B cell (primary cell): ENCODE measurements at regions not wholly inside any gene's neighbourhood (a gene's known extent, or its start where the extent isn't known, plus 50 kb on each side); places are given as distances from the start of the nearest gene placed in this dataset.

Source experiments
- ATAC-seq: fragments of 200-7000 bp; cut with Tn5 transposase; one replicate; pipeline ENCODE4 v1.10.0; 2021; ENCODE audit warnings: low read depth, mild to moderate bottlenecking, moderate number of reproducible peaks, moderate library complexity
- CTCF ChIA-PET: fragments of 350-600 bp; sonication (Branson Sonifier 250); formaldehyde crosslinking; loops from one replicate; lab custom pipeline; 2021; ENCODE audit warnings: antibody characterized with exemption, inconsistent platforms; lab: Charles Lee
- POLR2A ChIA-PET: fragments of 350-600 bp; sonication (Branson Sonifier 250); formaldehyde crosslinking; loops from one replicate; lab custom pipeline; 2021; ENCODE audit warnings: antibody characterized with exemption; lab: Charles Lee
- DNase-seq: peaks from one replicate; pipeline ENCODE4 v3.0.0; 2013
- H2AFZ ChIP-seq: 2 replicates; pipeline ENCODE4 v1.6.1; 2012; ENCODE audit warnings: mild to moderate bottlenecking, low read depth, low read length; ENCODE audit not compliant: insufficient read depth, poor library complexity, severe bottlenecking
- H3K27ac ChIP-seq, 2 donors: 1 replicate in 1 of 2; 2 replicates in 1 of 2; pipeline ENCODE4 v1.5.1; 2012 to 2013; ENCODE audit warnings: low read length in 2 of 2, mild to moderate bottlenecking in 2 of 2, moderate library complexity in 1 of 2
- H3K27me3 ChIP-seq, 4 experiments: fragments of 200-600 bp in 1 of 4; sonication (generic) in 1 of 4; replicated peaks in 1 of 4; 1 replicate in 2 of 4; 2 replicates in 2 of 4; pipeline versions ENCODE4 v1.6.1 to v1.7.0; 2013 to 2016; ENCODE audit warnings: low read length in 3 of 4, mild to moderate bottlenecking in 2 of 4, mixed read lengths in 1 of 4, moderate library complexity in 1 of 4; ENCODE audit not compliant: insufficient read depth in 4 of 4, control insufficient read depth in 3 of 4; ENCODE audit errors: control extremely low read depth in 1 of 4
- H3K36me3 ChIP-seq, 2 experiments: replicated peaks in 1 of 2; 1 replicate in 1 of 2; 2 replicates in 1 of 2; pipeline versions ENCODE4 v1.6.1 to v1.7.1; 2013; ENCODE audit warnings: low read length in 1 of 2; ENCODE audit not compliant: insufficient read depth in 2 of 2, control insufficient read depth in 1 of 2; ENCODE audit errors: control extremely low read depth in 1 of 2, extremely low read depth in 1 of 2
- H3K4me1 ChIP-seq, 2 donors: fragments of 200-600 bp in 1 of 2; sonication (generic) in 1 of 2; 1 replicate in 1 of 2; 2 replicates in 1 of 2; pipeline versions ENCODE4 v1.5.1 to v1.6.1; 2013 to 2017; ENCODE audit warnings: low read length in 2 of 2; ENCODE audit not compliant: control insufficient read depth in 2 of 2, insufficient read depth in 2 of 2
- H3K4me2 ChIP-seq: replicated peaks from 2 replicates; pipeline ENCODE3; 2012; ENCODE audit warnings: mild to moderate bottlenecking, low read depth, low read length; ENCODE audit not compliant: poor library complexity, severe bottlenecking
- H3K4me3 ChIP-seq, 5 experiments: fragments of 200-600 bp in 1 of 5; sonication (generic) in 1 of 5; 1 replicate in 3 of 5; 2 replicates in 2 of 5; pipeline versions ENCODE4 v1.5.1 to v1.7.0; 2011 to 2016; ENCODE audit warnings: low read length in 4 of 5, mild to moderate bottlenecking in 4 of 5, low read depth in 2 of 5, control low read depth in 1 of 5, moderate library complexity in 1 of 5; ENCODE audit not compliant: insufficient read depth in 1 of 5; ENCODE audit errors: control extremely low read depth in 1 of 5, extremely low read depth in 1 of 5
- H3K79me2 ChIP-seq: fragments of 200-600 bp; sonication (generic); one replicate; pipeline ENCODE4 v1.6.0; 2016; ENCODE audit warnings: low read length; ENCODE audit not compliant: control insufficient read depth, insufficient read depth
- H3K9ac ChIP-seq: fragments of 200-600 bp; sonication (generic); 2 replicates; pipeline ENCODE4 v1.6.1; 2017; ENCODE audit warnings: mild to moderate bottlenecking, low read length, moderate library complexity
- H3K9me3 ChIP-seq, 3 donors: one replicate each; pipeline versions ENCODE4 v1.6.1 to v1.7.1; 2013; ENCODE audit warnings: low read length in 2 of 3; ENCODE audit not compliant: control insufficient read depth in 2 of 3, insufficient read depth in 1 of 3; ENCODE audit errors: control extremely low read depth in 1 of 3
- H4K20me1 ChIP-seq: 2 replicates; pipeline ENCODE4 v1.6.0; 2012; ENCODE audit warnings: mild to moderate bottlenecking, low read length; ENCODE audit not compliant: insufficient read depth, control insufficient read depth, poor library complexity, severe bottlenecking
- H3K27ac Mint-ChIP-seq: one replicate; pipeline ENCODE4 v1.8.0; 2021; ENCODE audit warnings: mixed read lengths
- H3K27me3 Mint-ChIP-seq: one replicate; pipeline ENCODE4 v1.8.0; 2021; ENCODE audit warnings: mixed read lengths
- H3K4me1 Mint-ChIP-seq: one replicate; pipeline ENCODE4 v1.8.0; 2021; ENCODE audit warnings: mixed read lengths
- H3K4me3 Mint-ChIP-seq: one replicate; pipeline ENCODE4 v1.8.0; 2021; ENCODE audit warnings: mixed read lengths
- H3K9me3 Mint-ChIP-seq: one replicate; pipeline ENCODE4 v1.8.0; 2022; ENCODE audit warnings: mixed read lengths; ENCODE audit not compliant: insufficient read depth
- CTCF ChIP-seq: fragments of 200-600 bp; IDR thresholded peaks from one replicate; pipeline ENCODE4 v1.8.0; 2022; ENCODE audit warnings: antibody characterized with exemption, mild to moderate bottlenecking
- EZH2 ChIP-seq: IDR thresholded peaks from 2 replicates; pipeline ENCODE4 v1.6.1; 2012; ENCODE audit warnings: borderline replicate concordance, low read depth, mild to moderate bottlenecking, moderate library complexity, low read length; ENCODE audit not compliant: insufficient read depth, poor library complexity, severe bottlenecking
- WGBS: methylation state at CpG from one replicate; pipeline ENCODE4 v1.1.5; 2013; ENCODE audit warnings: missing lambda C conversion rate; ENCODE audit not compliant: insufficient coverage; 5-methylcytosine and 5-hydroxymethylcytosine counted together
- intact Hi-C: fragments of 100-400 bp; cut with micrococcal nuclease; formaldehyde crosslinking; loops from one replicate; pipeline ENCODE4 v1.10.0; 2022

GRCh38 chr5:14075937-14076336, 67.2 kb upstream of the TRIO start:
- intact Hi-C loops, result no loop called here
- no peak overlapping the region for H3K4me3 ChIP-seq
- no peaks in the 10 kb centered on the region for H3K36me3 ChIP-seq
- H3K4me2 ChIP-seq, result no peak overlapping the region
- no peak overlapping the region for H3K9ac ChIP-seq
- H3K9me3 Mint-ChIP-seq, result no peaks in the 10 kb centered on the region
- H3K9me3 ChIP-seq, result no peaks in the 10 kb centered on the region
- POLR2A ChIA-PET, result no interaction called here
- peaks cover 27% of the 10 kb centered on the region for H3K27me3 Mint-ChIP-seq
- H4K20me1 ChIP-seq, result no peaks in the 10 kb centered on the region
- CTCF ChIA-PET, result no interaction called here
- TF ChIP-seq CTCF (no peak), EZH2 (no peak)
- H3K4me3 Mint-ChIP-seq, result no peak overlapping the region
- H2AFZ ChIP-seq, result no peak overlapping the region
- H3K79me2 ChIP-seq, result no peaks in the 10 kb centered on the region
- WGBS, result 96% methylated on average over 11 of the region's 11 CpGs
- H3K27ac ChIP-seq, result no peak overlapping the region
- H3K27me3 ChIP-seq, result peaks cover 0 to 9% (median 0%) of the 10 kb centered on the region in 4 experiments
- H3K4me1 ChIP-seq, result no peaks in the 10 kb centered on the region
- no peak for DNase-seq
- no peak overlapping the region for H3K27ac Mint-ChIP-seq
- no peak for ATAC-seq
- no peaks in the 10 kb centered on the region for H3K4me1 Mint-ChIP-seq

- no peak overlapping the region for H3K27ac Mint-ChIP-seq
- Histone ChIP-seq H3K4me3 (no peak overlapping the region), H3K9me3 (no peaks in the 10 kb centered on the region), H3K27me3 (peaks cover 0 to 8% (median 3%) of the 10 kb centered on the region in 4 experiments), H3K4me2 (no peak overlapping the region), H3K27ac (no peak overlapping the region), H4K20me1 (no peaks in the 10 kb centered on the region), H2AFZ (no peak overlapping the region), H3K9ac (no peak overlapping the region), H3K4me1 (no peaks in the 10 kb centered on the region), H3K79me2 (no peaks in the 10 kb centered on the region), H3K36me3 (no peaks in the 10 kb centered on the region)
- H3K4me1 Mint-ChIP-seq, result no peaks in the 10 kb centered on the region
- H3K4me3 Mint-ChIP-seq, result no peak overlapping the region
- intact Hi-C loops, result no loop called here
- no peak for TF ChIP-seq CTCF
- TF ChIP-seq EZH2, result no peak
- ATAC-seq (no peak), DNase-seq (no peak)
- CTCF ChIA-PET, result no interaction called here
- WGBS, result no CpG with 5 or more reads among the region's 5 CpGs
- POLR2A ChIA-PET, result no interaction called here
- no peaks in the 10 kb centered on the region for H3K9me3 Mint-ChIP-seq
- peaks cover 30% of the 10 kb centered on the region for H3K27me3 Mint-ChIP-seq
These were observed 71.7 kb upstream of the TRIO start for GRCh38 chr5:14071433-14071832.
